ENCODE measurements at regions not wholly inside any gene's neighbourhood (a gene's known extent, or its start where the extent isn't known, plus 50 kb on each side); places are given as distances from the start of the nearest gene placed in this dataset.
A peak's percentile ranks its signal among the peaks of the same experiment; 100 is the strongest.
"Not testable (repeated sequence)": the region's sequence is repeated elsewhere in the genome, so short reads cannot be mapped to it uniquely, and the experiment has no call there.

DNA sequence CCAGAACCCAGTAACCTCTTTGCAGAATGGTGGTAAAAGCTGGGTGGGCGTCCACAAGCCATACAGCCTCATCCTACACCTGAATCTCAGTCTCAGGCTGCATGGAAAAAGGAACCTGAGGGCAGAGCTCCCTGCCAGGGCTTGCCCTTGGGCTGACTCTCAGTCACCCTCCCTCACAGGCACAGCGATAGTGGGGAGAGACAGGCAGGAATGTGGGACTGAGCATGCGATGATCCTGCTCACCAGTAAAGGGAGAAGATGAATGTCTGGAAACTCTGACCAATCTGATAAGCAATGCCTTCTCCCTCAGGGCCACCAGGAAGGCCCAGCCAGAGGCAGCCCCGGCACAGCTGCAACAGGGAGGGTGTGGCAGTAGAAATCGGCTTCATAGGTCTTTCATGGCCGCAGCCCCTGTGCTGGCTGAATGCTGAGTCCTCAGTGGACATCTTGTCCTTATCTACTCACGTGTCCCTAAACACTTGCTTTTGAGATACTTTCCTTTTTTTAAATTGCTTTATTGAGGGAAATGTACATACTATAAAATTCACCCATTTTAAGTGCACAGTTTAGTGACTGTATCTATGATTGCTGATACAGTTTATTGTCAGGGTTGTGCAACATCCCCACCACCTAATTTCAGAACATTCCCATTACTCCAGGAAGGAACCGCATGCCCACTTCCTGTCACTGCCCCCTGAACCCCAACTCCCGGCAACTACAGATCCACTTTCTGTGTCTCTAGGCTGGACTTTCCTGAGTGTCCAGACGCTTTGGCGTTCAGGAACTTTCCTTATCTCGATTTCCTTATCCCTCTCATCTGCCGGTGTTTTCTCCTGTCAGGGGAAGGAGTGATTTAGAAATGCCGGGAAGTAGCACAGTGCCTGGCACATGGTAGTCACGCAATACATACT, 258.1 kb downstream of the PCNX1 start:
- TF ChIP-seq, protein P1, sequence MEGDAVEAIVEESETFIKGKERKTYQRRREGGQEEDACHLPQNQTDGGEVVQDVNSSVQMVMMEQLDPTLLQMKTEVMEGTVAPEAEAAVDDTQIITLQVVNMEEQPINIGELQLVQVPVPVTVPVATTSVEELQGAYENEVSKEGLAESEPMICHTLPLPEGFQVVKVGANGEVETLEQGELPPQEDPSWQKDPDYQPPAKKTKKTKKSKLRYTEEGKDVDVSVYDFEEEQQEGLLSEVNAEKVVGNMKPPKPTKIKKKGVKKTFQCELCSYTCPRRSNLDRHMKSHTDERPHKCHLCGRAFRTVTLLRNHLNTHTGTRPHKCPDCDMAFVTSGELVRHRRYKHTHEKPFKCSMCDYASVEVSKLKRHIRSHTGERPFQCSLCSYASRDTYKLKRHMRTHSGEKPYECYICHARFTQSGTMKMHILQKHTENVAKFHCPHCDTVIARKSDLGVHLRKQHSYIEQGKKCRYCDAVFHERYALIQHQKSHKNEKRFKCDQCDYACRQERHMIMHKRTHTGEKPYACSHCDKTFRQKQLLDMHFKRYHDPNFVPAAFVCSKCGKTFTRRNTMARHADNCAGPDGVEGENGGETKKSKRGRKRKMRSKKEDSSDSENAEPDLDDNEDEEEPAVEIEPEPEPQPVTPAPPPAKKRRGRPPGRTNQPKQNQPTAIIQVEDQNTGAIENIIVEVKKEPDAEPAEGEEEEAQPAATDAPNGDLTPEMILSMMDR (IDR thresholded peaks at IDR 0.05), result no peak
- H3K4me1 ChIP-seq, result no peaks in the 10 kb centered on the region
- DNase-seq (no peak), ATAC-seq (no peak)
- H3K9me3 ChIP-seq, result no peaks in the 10 kb centered on the region
- H3K27ac ChIP-seq, result no peak overlapping the region
- intact Hi-C loops (cut with DNase I), result no loop called here
- no peaks in the 10 kb centered on the region for H3K27me3 ChIP-seq (ENCODE audit: low read depth)
- H3K36me3 ChIP-seq, result no peaks in the 10 kb centered on the region
- H3K4me3 ChIP-seq, result no peak overlapping the region

DNA sequence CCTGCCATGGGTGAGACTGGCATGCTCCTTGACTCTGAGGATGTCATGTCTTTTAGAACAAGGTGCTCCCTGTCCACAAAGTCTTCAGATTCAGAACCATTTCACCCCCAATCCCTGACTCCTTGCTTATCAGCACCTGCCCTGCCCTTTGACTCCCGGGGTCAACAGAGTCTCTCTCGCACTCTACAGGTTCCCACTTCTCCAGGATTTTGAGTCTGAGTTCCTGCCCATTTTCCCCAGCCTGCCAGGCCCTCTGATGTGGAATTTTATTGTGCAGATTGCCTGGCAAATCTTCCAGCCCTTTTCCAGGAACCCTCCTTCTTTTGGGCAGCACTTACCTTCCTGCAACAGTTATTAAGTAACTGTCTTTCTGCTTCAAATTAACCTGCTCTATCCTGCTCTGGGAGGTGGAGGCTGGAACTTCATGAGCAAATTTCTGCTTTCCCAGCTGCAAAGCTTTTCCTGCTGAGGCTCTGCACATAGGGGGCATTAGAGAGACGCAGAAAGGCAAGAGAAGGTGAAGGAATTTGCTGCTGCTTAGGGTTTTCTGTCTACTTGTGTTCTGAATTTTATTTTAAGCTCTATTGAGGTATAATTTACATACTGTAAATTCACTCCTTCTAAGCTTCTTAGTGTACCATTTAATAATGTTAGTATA, 259.1 kb downstream of the PCNX1 start:
- Histone ChIP-seq H3K27ac (no peak overlapping the region), H3K4me1 (no peaks in the 10 kb centered on the region), H3K27me3 (ENCODE audit: low read depth) (no peaks in the 10 kb centered on the region), H3K9me3 (no peaks in the 10 kb centered on the region), H3K4me3 (no peak overlapping the region), H3K36me3 (no peaks in the 10 kb centered on the region)
- DNase-seq (no peak), ATAC-seq (peak; percentile 41 to 52)
- intact Hi-C loops (cut with DNase I), result no loop called here
- TF ChIP-seq, protein P1 (IDR thresholded peaks at IDR 0.05), result peak; percentile 58

DNA sequence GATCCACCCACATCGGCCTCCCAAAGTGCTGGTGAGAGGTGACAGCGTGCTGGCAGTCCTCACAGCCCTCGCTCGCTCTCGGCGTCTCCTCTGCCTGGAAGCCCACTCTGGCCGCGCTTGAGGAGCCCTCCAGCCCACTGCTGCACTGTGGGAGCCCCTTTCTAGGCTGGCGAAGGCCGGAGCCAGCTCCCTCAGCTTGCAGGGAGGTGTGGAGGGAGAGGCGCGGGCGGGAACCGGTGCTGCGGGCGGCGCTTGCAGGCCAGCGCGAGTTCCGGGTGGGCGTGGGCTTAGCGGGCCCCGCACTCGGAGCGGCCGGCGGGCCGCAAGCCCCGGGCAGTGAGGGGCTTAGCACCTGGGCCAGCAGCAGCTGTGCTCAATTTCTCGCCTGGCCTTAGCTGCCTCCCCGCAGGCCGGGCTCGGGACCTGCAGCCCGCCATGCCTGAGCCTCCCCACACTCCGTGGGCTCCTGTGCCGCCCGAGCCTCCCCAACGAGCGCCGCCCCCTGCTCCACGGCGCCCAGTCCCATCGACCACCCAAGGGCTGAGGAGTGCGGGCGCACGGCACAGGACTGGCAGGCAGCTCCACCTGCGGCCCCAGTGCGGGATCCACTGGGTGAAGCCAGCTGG, 260.2 kb downstream of the PCNX1 start:
- H3K36me3 ChIP-seq; H3K4me1 ChIP-seq; H3K9me3 ChIP-seq; H3K27ac ChIP-seq; H3K27me3 ChIP-seq (ENCODE audit: low read depth); H3K4me3 ChIP-seq; ATAC-seq; DNase-seq; intact Hi-C loops (cut with DNase I): not testable (repeated sequence)

DNA sequence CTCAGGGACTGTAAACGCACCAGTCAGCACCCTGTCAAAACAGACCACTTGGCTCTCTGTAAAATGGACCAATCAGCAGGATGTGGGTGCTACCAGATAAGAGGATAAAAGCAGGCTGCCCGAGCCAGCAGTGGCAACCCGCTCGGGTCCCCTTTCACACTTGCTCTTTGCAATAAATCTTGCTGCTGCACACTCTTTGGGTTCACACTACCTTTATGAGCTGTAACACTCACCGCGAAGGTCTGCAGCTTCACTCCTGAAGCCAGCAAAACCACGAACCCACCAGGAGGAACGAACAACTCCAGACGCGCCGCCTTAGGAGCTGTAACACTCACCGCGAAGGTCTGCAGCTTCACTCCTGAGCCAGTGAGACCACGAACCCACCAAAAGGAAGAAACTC, 260.9 kb downstream of the PCNX1 start:
- H3K27me3 ChIP-seq (ENCODE audit: low read depth); ATAC-seq; DNase-seq; intact Hi-C loops (cut with DNase I); H3K9me3 ChIP-seq; H3K4me3 ChIP-seq; H3K27ac ChIP-seq; H3K4me1 ChIP-seq; H3K36me3 ChIP-seq: not testable (repeated sequence)

DNA sequence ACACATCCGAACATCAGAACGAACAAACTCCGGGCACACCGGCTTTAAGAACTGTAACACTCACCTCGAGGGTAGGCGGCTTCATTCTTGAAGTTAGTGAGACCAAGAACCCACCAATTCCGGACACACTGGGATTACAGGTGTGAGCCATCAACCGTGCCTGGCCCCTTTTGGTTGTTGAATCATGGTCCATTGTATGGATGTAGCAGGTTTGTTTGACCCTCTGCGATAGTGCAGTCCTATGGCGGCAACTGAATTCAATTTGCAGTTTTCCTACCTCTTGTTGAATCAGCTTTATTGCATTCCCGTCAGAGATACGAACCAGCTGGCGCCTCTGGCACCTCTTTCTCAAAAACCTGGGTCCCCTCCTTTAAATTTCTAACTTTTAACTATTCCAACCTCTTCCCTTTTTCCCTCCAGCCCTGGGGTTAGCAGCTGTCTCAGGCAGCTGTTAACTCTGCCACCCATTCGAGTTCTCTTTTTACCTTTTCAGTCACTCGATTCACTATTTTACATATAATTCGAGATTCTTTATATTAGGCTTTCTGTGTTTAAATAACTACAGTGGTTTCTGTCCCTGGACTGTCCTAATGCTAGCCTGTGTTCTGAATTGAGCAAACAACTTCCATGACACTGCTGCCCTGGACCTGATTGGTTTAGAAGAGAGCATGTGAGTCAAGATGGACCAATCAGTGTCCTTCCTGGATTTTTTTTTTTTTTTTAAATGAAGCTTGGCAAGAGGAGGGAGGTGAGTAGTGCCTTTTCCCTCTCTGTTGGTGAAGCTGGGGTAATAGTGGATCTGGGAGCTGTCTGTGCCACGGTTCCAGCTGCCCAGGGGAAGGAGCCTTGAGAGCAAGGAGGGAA, 261.5 kb downstream of the PCNX1 start:
- Histone ChIP-seq H3K27ac (no peak overlapping the region), H3K27me3 (ENCODE audit: low read depth) (no peaks in the 10 kb centered on the region), H3K4me3 (no peak overlapping the region), H3K9me3 (no peaks in the 10 kb centered on the region), H3K4me1 (no peaks in the 10 kb centered on the region), H3K36me3 (no peaks in the 10 kb centered on the region)
- DNase-seq (no peak), ATAC-seq (no peak)
- intact Hi-C loops (cut with DNase I), result no loop called here
- TF ChIP-seq, protein P1 (IDR thresholded peaks at IDR 0.05), result no peak

DNA sequence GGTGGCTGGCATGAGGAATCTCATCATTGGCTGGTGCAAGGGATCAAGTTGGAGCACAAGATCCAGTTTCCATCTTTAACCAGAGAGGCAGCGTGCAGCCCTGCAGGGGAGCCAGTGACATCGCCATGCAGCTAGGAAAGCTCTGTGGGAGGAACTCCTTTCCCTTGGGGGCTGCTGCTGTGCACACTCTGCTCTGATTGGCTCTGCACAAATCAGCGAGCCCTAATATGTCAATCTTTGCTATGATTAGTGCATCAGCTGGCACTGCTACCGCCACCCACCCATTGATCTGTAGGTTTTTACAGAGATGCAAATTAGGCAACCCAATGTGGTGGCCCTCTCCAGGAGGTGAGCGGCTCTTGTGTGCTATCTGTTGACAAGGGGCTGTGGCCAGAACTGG, 262.6 kb downstream of the PCNX1 start:
- no peak overlapping the region for H3K27ac ChIP-seq
- H3K27me3 ChIP-seq (ENCODE audit: low read depth), result no peaks in the 10 kb centered on the region
- no peak overlapping the region for H3K4me3 ChIP-seq
- TF ChIP-seq, protein P1 (IDR thresholded peaks at IDR 0.05), result no peak
- ATAC-seq (no peak), DNase-seq (no peak)
- no peaks in the 10 kb centered on the region for H3K9me3 ChIP-seq
- no peaks in the 10 kb centered on the region for H3K36me3 ChIP-seq
- intact Hi-C loops (cut with DNase I), result no loop called here
- no peaks in the 10 kb centered on the region for H3K4me1 ChIP-seq
